ENCODE measurements at regions not wholly inside any gene's neighbourhood (a gene's known extent, or its start where the extent isn't known, plus 50 kb on each side); places are given as distances from the start of the nearest gene placed in this dataset.

DNA sequence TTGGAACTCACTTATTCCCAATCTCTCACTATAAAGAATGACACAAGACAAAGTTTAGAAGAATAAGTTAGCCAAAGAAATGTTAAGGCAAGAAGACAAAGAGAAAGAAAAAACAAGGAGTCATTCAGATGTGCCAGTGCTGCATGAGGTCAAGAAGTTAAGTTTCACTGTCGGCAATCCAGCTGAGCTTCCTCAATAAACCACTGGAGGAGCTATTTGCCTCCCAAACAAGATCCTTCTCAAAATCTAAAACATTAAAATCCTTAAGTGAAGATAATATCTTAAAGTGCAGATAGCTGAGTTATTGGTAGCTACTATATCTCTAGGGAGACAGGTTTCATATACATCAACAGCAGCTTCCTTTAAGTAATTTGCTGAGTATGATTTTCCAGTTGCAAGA, 512.3 kb downstream of the HDGFL1 start:
- no peak for DNase-seq
- Mint-ChIP-seq H3K36me3 (ENCODE audit: low read depth) (no peaks in the 10 kb centered on the region), H3K4me1 (no peaks in the 10 kb centered on the region), H3K9me3 (no peaks in the 10 kb centered on the region), H3K4me3 (no peak overlapping the region), H3K27ac (no peak overlapping the region), H3K27me3 (ENCODE audit: low read depth, poor library complexity) (no peaks in the 10 kb centered on the region)
- TF ChIP-seq, protein P1, sequence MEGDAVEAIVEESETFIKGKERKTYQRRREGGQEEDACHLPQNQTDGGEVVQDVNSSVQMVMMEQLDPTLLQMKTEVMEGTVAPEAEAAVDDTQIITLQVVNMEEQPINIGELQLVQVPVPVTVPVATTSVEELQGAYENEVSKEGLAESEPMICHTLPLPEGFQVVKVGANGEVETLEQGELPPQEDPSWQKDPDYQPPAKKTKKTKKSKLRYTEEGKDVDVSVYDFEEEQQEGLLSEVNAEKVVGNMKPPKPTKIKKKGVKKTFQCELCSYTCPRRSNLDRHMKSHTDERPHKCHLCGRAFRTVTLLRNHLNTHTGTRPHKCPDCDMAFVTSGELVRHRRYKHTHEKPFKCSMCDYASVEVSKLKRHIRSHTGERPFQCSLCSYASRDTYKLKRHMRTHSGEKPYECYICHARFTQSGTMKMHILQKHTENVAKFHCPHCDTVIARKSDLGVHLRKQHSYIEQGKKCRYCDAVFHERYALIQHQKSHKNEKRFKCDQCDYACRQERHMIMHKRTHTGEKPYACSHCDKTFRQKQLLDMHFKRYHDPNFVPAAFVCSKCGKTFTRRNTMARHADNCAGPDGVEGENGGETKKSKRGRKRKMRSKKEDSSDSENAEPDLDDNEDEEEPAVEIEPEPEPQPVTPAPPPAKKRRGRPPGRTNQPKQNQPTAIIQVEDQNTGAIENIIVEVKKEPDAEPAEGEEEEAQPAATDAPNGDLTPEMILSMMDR (IDR thresholded peaks at IDR 0.05) = peak; percentile 21

DNA sequence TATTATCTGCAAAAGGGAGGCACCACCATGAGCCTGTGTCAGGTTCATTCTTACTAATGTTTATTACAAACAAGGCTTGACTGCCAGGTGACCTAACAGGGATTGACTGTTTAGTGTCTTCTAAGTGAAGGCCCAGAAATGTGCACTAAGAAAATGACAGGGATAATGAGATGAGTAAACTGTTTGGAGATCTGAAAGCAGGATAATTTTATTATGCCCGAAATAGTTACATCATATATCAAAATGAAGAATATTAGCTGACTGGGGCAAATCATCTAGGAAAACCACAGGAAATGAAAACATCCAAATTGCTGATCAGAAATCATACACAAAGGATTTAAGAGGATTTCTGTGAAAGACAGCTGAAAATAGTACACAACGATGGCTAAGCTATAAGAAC, 516.7 kb downstream of the HDGFL1 start:
- no peaks in the 10 kb centered on the region for H3K9me3 Mint-ChIP-seq
- no peaks in the 10 kb centered on the region for H3K4me1 Mint-ChIP-seq
- H3K36me3 Mint-ChIP-seq (ENCODE audit: low read depth) = no peaks in the 10 kb centered on the region
- no peak overlapping the region for H3K4me3 Mint-ChIP-seq
- peaks cover 3% of the 10 kb centered on the region for H3K27me3 Mint-ChIP-seq (ENCODE audit: low read depth, poor library complexity)
- DNase-seq = no peak
- TF ChIP-seq, protein P1 (IDR thresholded peaks at IDR 0.05) = no peak
- H3K27ac Mint-ChIP-seq = no peak overlapping the region

DNA sequence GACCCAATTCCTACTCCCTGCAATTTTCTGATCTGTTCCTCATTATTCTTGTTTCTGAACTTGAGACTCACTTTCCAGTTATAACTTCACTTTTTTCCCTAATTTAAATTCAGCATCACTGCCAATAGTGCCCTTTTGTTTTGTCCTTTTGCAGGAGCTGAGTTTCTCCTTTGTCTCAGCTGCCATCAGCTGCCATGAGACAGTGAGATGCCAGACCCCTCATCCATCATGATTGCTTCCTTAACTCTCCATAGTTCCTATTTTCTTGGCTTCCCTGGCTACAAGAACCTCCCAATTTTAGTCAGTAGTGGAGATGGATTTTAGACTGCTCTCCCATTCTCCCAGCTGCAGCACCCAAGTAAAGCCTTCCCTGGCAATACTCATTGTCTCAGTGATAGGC, 518.1 kb downstream of the HDGFL1 start:
- H3K4me1 Mint-ChIP-seq = no peaks in the 10 kb centered on the region
- no peak for DNase-seq
- H3K4me3 Mint-ChIP-seq = no peak overlapping the region
- TF ChIP-seq, protein P1 (IDR thresholded peaks at IDR 0.05) = no peak
- H3K9me3 Mint-ChIP-seq = no peaks in the 10 kb centered on the region
- H3K36me3 Mint-ChIP-seq (ENCODE audit: low read depth) = no peaks in the 10 kb centered on the region
- no peak overlapping the region for H3K27ac Mint-ChIP-seq
- peaks cover 7% of the 10 kb centered on the region for H3K27me3 Mint-ChIP-seq (ENCODE audit: low read depth, poor library complexity)

DNA sequence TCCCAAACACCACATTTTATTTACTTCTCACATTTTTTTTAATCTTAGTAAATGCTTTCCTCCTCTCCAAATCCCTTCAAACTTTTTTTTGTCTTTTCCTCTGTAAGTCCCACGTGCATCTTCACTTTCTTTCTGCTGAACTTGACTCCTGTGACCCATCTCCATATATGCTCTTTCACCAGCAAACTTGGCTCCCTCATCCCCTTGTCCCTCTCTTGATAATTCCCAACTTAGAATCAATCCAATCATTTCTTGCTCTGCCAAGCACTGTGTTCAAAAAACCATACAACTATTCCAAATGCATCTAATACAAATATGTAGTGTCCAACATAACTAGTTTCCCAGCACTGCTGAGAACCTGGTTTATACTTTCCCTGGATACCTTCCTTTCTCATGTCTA, 519.4 kb downstream of the HDGFL1 start:
- no peak overlapping the region for H3K27ac Mint-ChIP-seq
- H3K27me3 Mint-ChIP-seq (ENCODE audit: low read depth, poor library complexity) = peaks cover 7% of the 10 kb centered on the region
- DNase-seq = no peak
- H3K4me3 Mint-ChIP-seq = no peak overlapping the region
- no peaks in the 10 kb centered on the region for H3K36me3 Mint-ChIP-seq (ENCODE audit: low read depth)
- TF ChIP-seq, protein P1 (IDR thresholded peaks at IDR 0.05) = no peak
- H3K4me1 Mint-ChIP-seq = no peaks in the 10 kb centered on the region
- no peaks in the 10 kb centered on the region for H3K9me3 Mint-ChIP-seq

DNA sequence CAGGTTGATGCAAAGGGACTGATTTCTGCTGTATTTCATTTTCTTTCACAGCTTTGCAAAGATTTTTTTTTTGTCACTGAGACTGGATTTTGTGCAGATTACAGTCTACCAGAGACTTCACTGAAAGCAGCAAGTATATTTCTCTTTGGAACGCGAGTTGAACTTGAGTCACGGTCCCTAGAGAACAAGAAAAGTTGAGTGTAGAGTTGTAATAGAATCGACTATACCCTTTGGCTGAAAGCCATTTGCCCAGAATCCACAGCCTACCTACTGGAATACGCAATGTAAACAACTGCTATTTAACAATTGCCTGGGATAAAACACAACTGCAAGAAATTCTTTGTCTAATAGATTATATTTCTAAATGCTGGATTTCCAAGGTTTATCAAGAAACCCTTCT, 520.6 kb downstream of the HDGFL1 start:
- TF ChIP-seq, protein P1 (IDR thresholded peaks at IDR 0.05) = no peak
- Mint-ChIP-seq H3K36me3 (ENCODE audit: low read depth) (no peaks in the 10 kb centered on the region), H3K27me3 (ENCODE audit: low read depth, poor library complexity) (peaks cover 7% of the 10 kb centered on the region), H3K27ac (no peak overlapping the region), H3K4me1 (no peaks in the 10 kb centered on the region), H3K9me3 (peaks cover under 1% of the 10 kb centered on the region), H3K4me3 (no peak overlapping the region)
- no peak for DNase-seq

DNA sequence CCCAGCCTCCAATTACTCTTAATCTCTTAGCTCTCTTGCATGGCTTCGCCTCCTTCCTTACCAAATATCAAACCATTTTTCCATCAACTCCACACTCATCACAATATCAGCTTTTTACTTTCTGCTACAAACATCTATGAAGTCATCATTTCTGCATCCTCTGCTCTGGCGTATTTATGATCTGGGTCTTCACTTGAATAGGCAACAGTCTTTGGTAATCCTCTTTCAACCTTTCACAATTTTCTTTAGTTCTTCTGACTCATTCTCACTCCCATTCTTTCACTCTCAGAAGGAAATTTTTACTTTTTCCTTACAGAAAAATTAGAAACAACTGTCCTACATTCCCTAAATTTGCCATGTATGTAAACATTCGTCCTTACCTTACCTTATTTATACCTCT, 522.4 kb downstream of the HDGFL1 start:
- Mint-ChIP-seq H3K9me3 (peaks cover 11% of the 10 kb centered on the region), H3K36me3 (ENCODE audit: low read depth) (no peaks in the 10 kb centered on the region), H3K27me3 (ENCODE audit: low read depth, poor library complexity) (peaks cover 7% of the 10 kb centered on the region), H3K4me3 (no peak overlapping the region), H3K27ac (no peak overlapping the region), H3K4me1 (no peaks in the 10 kb centered on the region)
- TF ChIP-seq, protein P1 (IDR thresholded peaks at IDR 0.05) = no peak
- no peak for DNase-seq

All from nephron progenitor cell (in vitro differentiated cells).